HUES6 (cell line): ENCODE measurements at regions not wholly inside any gene's neighbourhood (a gene's known extent, or its start where the extent isn't known, plus 50 kb on each side); places are given as distances from the start of the nearest gene placed in this dataset.
A peak's percentile ranks its signal among the peaks of the same experiment; 100 is the strongest.
"Not testable (repeated sequence)": the region's sequence is repeated elsewhere in the genome, so short reads cannot be mapped to it uniquely, and the experiment has no call there.

Experiments used
- H3K27ac ChIP-seq: 2 replicates; pipeline ENCODE4 v1.7.0; 2013; ENCODE audit warnings: low read depth, mild to moderate bottlenecking, low read length, inconsistent platforms
- H3K27me3 ChIP-seq: 2 replicates; pipeline ENCODE4 v1.6.1; 2013; ENCODE audit warnings: low read length; ENCODE audit not compliant: control insufficient read depth, insufficient read depth
- H3K36me3 ChIP-seq: 2 replicates; pipeline ENCODE4 v1.6.1; 2013; ENCODE audit warnings: low read length; ENCODE audit not compliant: control insufficient read depth, insufficient read depth
- H3K4me1 ChIP-seq: 2 replicates; pipeline ENCODE4 v1.6.1; 2013; ENCODE audit warnings: low read length; ENCODE audit not compliant: control insufficient read depth, insufficient read depth
- H3K4me3 ChIP-seq: 2 replicates; pipeline ENCODE4 v1.5.1; 2013; ENCODE audit warnings: low read depth, low read length
- H3K9ac ChIP-seq: one replicate; pipeline ENCODE4 v1.6.1; 2013; ENCODE audit warnings: mild to moderate bottlenecking, low read length
- H3K9me3 ChIP-seq: 2 replicates; pipeline ENCODE4 v1.6.1; 2013; ENCODE audit warnings: low read depth, low read length; ENCODE audit not compliant: control insufficient read depth, insufficient read depth

GRCh38 chr4:84167093-84167492, 332.0 kb downstream of the NKX6-1 start:
- Histone ChIP-seq H3K36me3 (no peaks in the 10 kb centered on the region), H3K27me3 (no peaks in the 10 kb centered on the region), H3K4me1 (no peaks in the 10 kb centered on the region), H3K4me3 (no peak overlapping the region), H3K9ac (no peak overlapping the region), H3K9me3 (no peaks in the 10 kb centered on the region), H3K27ac (no peak overlapping the region)

- no peak overlapping the region for H3K27ac ChIP-seq
- no peaks in the 10 kb centered on the region for H3K9me3 ChIP-seq
- H3K27me3 ChIP-seq: no peaks in the 10 kb centered on the region
These were observed 332.6 kb downstream of the NKX6-1 start for GRCh38 chr4:84166486-84166885.

GRCh38 chr4:84164201-84164600, 334.9 kb downstream of the NKX6-1 start:
- H3K36me3 ChIP-seq: no peaks in the 10 kb centered on the region
- H3K27ac ChIP-seq: no peak overlapping the region
- H3K4me1 ChIP-seq: no peaks in the 10 kb centered on the region
- H3K9ac ChIP-seq: no peak overlapping the region
- H3K4me3 ChIP-seq: no peak overlapping the region
- H3K9me3 ChIP-seq: no peaks in the 10 kb centered on the region
- no peaks in the 10 kb centered on the region for H3K27me3 ChIP-seq

More at GRCh38 chr4:84166486-84166885, 332.6 kb downstream of the NKX6-1 start:
- H3K4me1 ChIP-seq: no peaks in the 10 kb centered on the region
- H3K9ac ChIP-seq: no peak overlapping the region
- no peaks in the 10 kb centered on the region for H3K36me3 ChIP-seq
- no peak overlapping the region for H3K4me3 ChIP-seq

GRCh38 chr4:84159762-84160161, 339.3 kb downstream of the NKX6-1 start:
- Histone ChIP-seq H3K36me3 (no peaks in the 10 kb centered on the region), H3K9ac (no peak overlapping the region), H3K4me1 (peaks cover 6% of the 10 kb centered on the region), H3K9me3 (no peaks in the 10 kb centered on the region), H3K27me3 (no peaks in the 10 kb centered on the region), H3K27ac (no peak overlapping the region), H3K4me3 (no peak overlapping the region)

- Histone ChIP-seq H3K27me3 (no peaks in the 10 kb centered on the region), H3K9me3 (no peaks in the 10 kb centered on the region), H3K4me3 (no peak overlapping the region), H3K4me1 (peaks cover 6% of the 10 kb centered on the region), H3K27ac (no peak overlapping the region), H3K36me3 (no peaks in the 10 kb centered on the region), H3K9ac (no peak overlapping the region)
These were observed 340.4 kb downstream of the NKX6-1 start for GRCh38 chr4:84158670-84159069.

- no peak overlapping the region for H3K4me3 ChIP-seq
- no peak overlapping the region for H3K9ac ChIP-seq
- no peak overlapping the region for H3K27ac ChIP-seq
- H3K4me1 ChIP-seq: peaks cover 6% of the 10 kb centered on the region
- no peaks in the 10 kb centered on the region for H3K9me3 ChIP-seq
- H3K27me3 ChIP-seq: no peaks in the 10 kb centered on the region
- H3K36me3 ChIP-seq: no peaks in the 10 kb centered on the region
These were observed 347.5 kb downstream of the NKX6-1 start for GRCh38 chr4:84151574-84151973.

GRCh38 chr4:84150177-84150576, 348.9 kb downstream of the NKX6-1 start:
- Histone ChIP-seq H3K27me3 (no peaks in the 10 kb centered on the region), H3K36me3 (no peaks in the 10 kb centered on the region), H3K9ac (no peak overlapping the region), H3K9me3 (no peaks in the 10 kb centered on the region), H3K27ac (no peak overlapping the region), H3K4me1 (peaks cover under 1% of the 10 kb centered on the region), H3K4me3 (no peak overlapping the region)

- Histone ChIP-seq H3K27ac (no peak overlapping the region), H3K36me3 (no peaks in the 10 kb centered on the region), H3K4me1 (no peaks in the 10 kb centered on the region), H3K27me3 (no peaks in the 10 kb centered on the region), H3K4me3 (no peak overlapping the region), H3K9ac (no peak overlapping the region), H3K9me3 (no peaks in the 10 kb centered on the region)
These were observed 351.3 kb downstream of the NKX6-1 start for GRCh38 chr4:84147831-84148230.

- H3K4me3 ChIP-seq: no peak overlapping the region
- H3K27ac ChIP-seq: no peak overlapping the region
These were observed 352.7 kb downstream of the NKX6-1 start for GRCh38 chr4:84146300-84146959.

GRCh38 chr4:84145176-84145575, 353.9 kb downstream of the NKX6-1 start:
- no peaks in the 10 kb centered on the region for H3K36me3 ChIP-seq
- H3K9me3 ChIP-seq: no peaks in the 10 kb centered on the region
- H3K27ac ChIP-seq: no peak overlapping the region
- no peaks in the 10 kb centered on the region for H3K4me1 ChIP-seq
- H3K4me3 ChIP-seq: no peak overlapping the region
- no peaks in the 10 kb centered on the region for H3K27me3 ChIP-seq
- H3K9ac ChIP-seq: no peak overlapping the region

More at GRCh38 chr4:84146300-84146959, 352.7 kb downstream of the NKX6-1 start:
- no peaks in the 10 kb centered on the region for H3K36me3 ChIP-seq
- no peak overlapping the region for H3K9ac ChIP-seq
- no peaks in the 10 kb centered on the region for H3K27me3 ChIP-seq
- H3K9me3 ChIP-seq: no peaks in the 10 kb centered on the region
- H3K4me1 ChIP-seq: no peaks in the 10 kb centered on the region

GRCh38 chr4:84126911-84127310, 372.2 kb downstream of the NKX6-1 start:
- not testable (repeated sequence) for H3K4me1 ChIP-seq, H3K27ac ChIP-seq, H3K36me3 ChIP-seq, H3K27me3 ChIP-seq, H3K9me3 ChIP-seq
- peak overlapping the region; percentile 27 for H3K9ac ChIP-seq
- H3K4me3 ChIP-seq: peak overlapping the region; percentile 56
